A673 (cell line): ENCODE measurements at regions not wholly inside any gene's neighbourhood (a gene's known extent, or its start where the extent isn't known, plus 50 kb on each side); places are given as distances from the start of the nearest gene placed in this dataset.
"Not testable (repeated sequence)": the region's sequence is repeated elsewhere in the genome, so short reads cannot be mapped to it uniquely, and the experiment has no call there.

Source experiments
- BruUV-seq: library from RNA; stranded (reverse); fragments of 400-500 nt; replicated peaks from 2 replicates; lab custom pipeline; 2021; lab: Mats Ljungman, UMichigan
- CTCF ChIA-PET: fragments of 300-600 bp; sonication (Branson Sonifier 250); formaldehyde crosslinking; loops from one replicate; lab custom pipeline; 2022; ENCODE audit warnings: antibody characterized with exemption; lab: Charles Lee
- POLR2A ChIA-PET: fragments of 300-600 bp; sonication (Branson Sonifier 250); formaldehyde crosslinking; loops from one replicate; lab custom pipeline; 2022; ENCODE audit warnings: antibody characterized with exemption; ENCODE audit not compliant: low non-redundant PET; lab: Charles Lee
- DNase-seq: peaks from one replicate; pipeline ENCODE4 v3.0.0-alpha.2; 2015; ENCODE audit warnings: low spot score
- H3K27ac ChIP-seq: fragments of 200-600 bp; sonication (generic); 2 replicates; pipeline ENCODE4 v1.5.1; 2016; ENCODE audit warnings: mixed run types, low read depth, mild to moderate bottlenecking, mixed read lengths, antibody characterized with exemption, low read length; ENCODE audit not compliant: poor library complexity, severe bottlenecking
- H3K27me3 ChIP-seq: fragments of 200-600 bp; sonication (generic); replicated peaks from 2 replicates; pipeline ENCODE4 v1.6.1; 2017; ENCODE audit warnings: mixed run types, low read depth, mild to moderate bottlenecking, mixed read lengths, antibody characterized with exemption, low read length; ENCODE audit not compliant: insufficient read depth, poor library complexity
- H3K36me3 ChIP-seq: fragments of 200-600 bp; sonication (generic); 2 replicates; pipeline ENCODE4 v1.6.1; 2016; ENCODE audit warnings: mixed run types, mild to moderate bottlenecking, mixed read lengths, antibody characterized with exemption, low read length; ENCODE audit not compliant: insufficient read depth, poor library complexity, severe bottlenecking
- H3K4me1 ChIP-seq: fragments of 200-600 bp; sonication (generic); 2 replicates; pipeline ENCODE4 v1.6.1; 2017; ENCODE audit warnings: mixed run types, mild to moderate bottlenecking, mixed read lengths, antibody characterized with exemption, low read length; ENCODE audit not compliant: insufficient read depth, poor library complexity, severe bottlenecking
- H3K4me3 ChIP-seq: fragments of 200-600 bp; sonication (generic); 2 replicates; pipeline ENCODE4 v1.5.1; 2016; ENCODE audit warnings: low read depth, mixed run types, mild to moderate bottlenecking, mixed read lengths, low read length; ENCODE audit not compliant: poor library complexity, severe bottlenecking
- H3K9me3 ChIP-seq: fragments of 200-600 bp; sonication (generic); 2 replicates; pipeline ENCODE4 v1.6.1; 2016; ENCODE audit warnings: mixed run types, low read depth, mild to moderate bottlenecking, mixed read lengths, antibody characterized with exemption, low read length; ENCODE audit not compliant: poor library complexity, severe bottlenecking
- EZH2 ChIP-seq: fragments of 200-600 bp; sonication (generic); IDR thresholded peaks from 2 replicates; pipeline ENCODE4 v1.6.1; 2017; ENCODE audit warnings: borderline replicate concordance, low read depth, mild to moderate bottlenecking, mixed read lengths, antibody characterized with exemption, low read length; ENCODE audit not compliant: poor library complexity, severe bottlenecking
- intact Hi-C: fragments of 100-400 bp; cut with micrococcal nuclease; formaldehyde crosslinking; loops from one replicate; pipeline ENCODE4 v1.10.0; 2022; ENCODE audit not compliant: unreplicated experiment
- TF ChIP-seq, protein P1 (sequence below): fragments of 300-800, 200-600 bp; sonication (generic); conservative IDR thresholded peaks from 2 replicates; pipeline ENCODE4 v1.5.1; 2017; ENCODE audit warnings: low read depth, mild to moderate bottlenecking, antibody characterized with exemption, low read length, moderate library complexity, mixed read lengths

DNA sequence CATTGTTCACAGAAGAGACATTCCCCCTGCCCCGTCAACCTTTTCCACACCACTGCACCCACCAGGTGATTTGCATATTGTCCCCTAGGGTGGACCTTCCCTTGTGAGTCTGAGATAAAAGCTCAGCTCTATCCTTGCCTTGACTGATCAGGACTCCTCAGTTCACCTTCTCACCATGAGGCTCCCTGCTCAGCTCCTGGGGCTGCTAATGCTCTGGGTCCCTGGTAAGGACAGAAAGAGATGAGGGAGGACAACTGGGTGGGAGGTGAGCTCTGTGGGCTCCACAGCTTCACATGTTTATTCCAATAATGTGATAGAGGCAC lies 1160.1 kb downstream of the RPIA start:
- H3K27ac ChIP-seq = no peak overlapping the region
- CTCF ChIA-PET = no interaction called here
- H3K4me3 ChIP-seq = no peak overlapping the region
- no peaks in the 10 kb centered on the region for H3K4me1 ChIP-seq
- no peaks in the 10 kb centered on the region for H3K36me3 ChIP-seq
- peaks cover 41% of the 10 kb centered on the region for H3K27me3 ChIP-seq
- POLR2A ChIA-PET = no interaction called here
- BruUV-seq = no TSS peak
- no peaks in the 10 kb centered on the region for H3K9me3 ChIP-seq
- intact Hi-C loops = no loop called here
- no peak for TF ChIP-seq EZH2
- TF ChIP-seq, protein P1, sequence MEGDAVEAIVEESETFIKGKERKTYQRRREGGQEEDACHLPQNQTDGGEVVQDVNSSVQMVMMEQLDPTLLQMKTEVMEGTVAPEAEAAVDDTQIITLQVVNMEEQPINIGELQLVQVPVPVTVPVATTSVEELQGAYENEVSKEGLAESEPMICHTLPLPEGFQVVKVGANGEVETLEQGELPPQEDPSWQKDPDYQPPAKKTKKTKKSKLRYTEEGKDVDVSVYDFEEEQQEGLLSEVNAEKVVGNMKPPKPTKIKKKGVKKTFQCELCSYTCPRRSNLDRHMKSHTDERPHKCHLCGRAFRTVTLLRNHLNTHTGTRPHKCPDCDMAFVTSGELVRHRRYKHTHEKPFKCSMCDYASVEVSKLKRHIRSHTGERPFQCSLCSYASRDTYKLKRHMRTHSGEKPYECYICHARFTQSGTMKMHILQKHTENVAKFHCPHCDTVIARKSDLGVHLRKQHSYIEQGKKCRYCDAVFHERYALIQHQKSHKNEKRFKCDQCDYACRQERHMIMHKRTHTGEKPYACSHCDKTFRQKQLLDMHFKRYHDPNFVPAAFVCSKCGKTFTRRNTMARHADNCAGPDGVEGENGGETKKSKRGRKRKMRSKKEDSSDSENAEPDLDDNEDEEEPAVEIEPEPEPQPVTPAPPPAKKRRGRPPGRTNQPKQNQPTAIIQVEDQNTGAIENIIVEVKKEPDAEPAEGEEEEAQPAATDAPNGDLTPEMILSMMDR = no peak
- no peak for DNase-seq

DNA sequence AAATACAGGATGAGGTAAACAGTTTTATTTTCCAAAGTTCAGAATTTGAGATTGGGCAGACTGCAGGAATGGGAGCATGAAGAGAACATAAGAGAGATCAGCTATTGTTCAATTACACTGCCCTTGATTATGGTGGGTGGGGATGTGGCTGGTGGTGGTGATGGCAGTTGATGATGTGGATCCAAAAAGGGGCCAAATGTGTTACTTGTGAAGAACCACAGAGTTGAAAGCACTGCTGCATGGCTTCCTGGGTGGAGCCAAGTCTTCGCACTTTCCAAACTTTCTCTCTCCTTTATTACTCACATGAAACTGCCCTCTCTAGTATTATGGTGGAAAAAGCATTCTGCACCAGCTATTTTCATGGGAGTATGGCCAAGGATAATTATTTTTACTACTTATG lies 1162.0 kb downstream of the RPIA start:
- H3K36me3 ChIP-seq, intact Hi-C loops, CTCF ChIA-PET, H3K4me1 ChIP-seq, H3K4me3 ChIP-seq, POLR2A ChIA-PET, H3K27ac ChIP-seq, H3K9me3 ChIP-seq, DNase-seq, BruUV-seq: not testable (repeated sequence)
- H3K27me3 ChIP-seq = peaks cover 30% of the 10 kb centered on the region

DNA sequence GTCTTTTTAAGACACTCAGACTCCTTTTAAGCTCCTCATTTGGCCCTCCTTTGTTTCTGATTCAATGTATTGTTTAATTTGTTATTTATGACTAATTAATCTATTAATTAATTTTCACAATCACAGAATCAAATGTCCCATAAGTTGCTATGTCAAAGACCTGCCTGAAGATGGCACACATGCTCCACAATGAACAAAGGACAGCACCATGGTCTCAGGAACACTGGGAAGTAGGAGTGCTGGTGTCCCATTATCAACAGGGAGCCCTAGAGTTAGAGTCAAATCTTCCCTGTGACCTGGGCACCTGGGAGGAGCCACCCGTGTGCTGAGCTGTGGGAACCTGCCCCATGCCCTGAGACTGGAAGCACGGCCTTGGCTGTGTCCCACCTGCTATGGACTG lies 1164.3 kb downstream of the RPIA start:
- intact Hi-C loops, BruUV-seq, H3K36me3 ChIP-seq, H3K4me1 ChIP-seq, H3K27me3 ChIP-seq, H3K9me3 ChIP-seq, CTCF ChIA-PET, DNase-seq, H3K27ac ChIP-seq, H3K4me3 ChIP-seq, POLR2A ChIA-PET: not testable (repeated sequence)
- TF ChIP-seq, protein P1 = 0 out of 2 replicates have a peak, but pooled peaks have one; percentile 16

DNA sequence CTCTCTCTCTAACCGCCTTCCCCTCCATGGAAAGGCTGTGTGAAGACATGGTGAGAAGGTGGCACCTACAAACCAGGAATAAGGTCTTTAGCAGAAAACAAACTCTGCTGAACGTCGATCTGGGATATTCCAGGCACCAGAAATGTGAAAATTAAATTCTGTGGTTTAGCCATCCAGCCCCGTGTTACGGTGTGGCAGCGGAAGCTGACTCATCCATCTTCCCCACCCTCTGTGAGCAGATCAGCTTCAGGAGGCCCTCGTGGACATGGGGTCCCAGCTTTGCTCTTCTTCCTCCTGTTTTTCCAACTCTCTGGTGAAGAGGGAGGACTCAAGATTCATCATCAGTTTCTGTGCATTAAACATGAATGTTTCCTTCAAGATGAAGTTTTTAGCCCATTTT lies 1164.8 kb downstream of the RPIA start:
- H3K4me1 ChIP-seq, H3K27me3 ChIP-seq, DNase-seq, H3K36me3 ChIP-seq, H3K9me3 ChIP-seq, H3K27ac ChIP-seq, BruUV-seq, H3K4me3 ChIP-seq, POLR2A ChIA-PET, CTCF ChIA-PET, intact Hi-C loops: not testable (repeated sequence)

DNA sequence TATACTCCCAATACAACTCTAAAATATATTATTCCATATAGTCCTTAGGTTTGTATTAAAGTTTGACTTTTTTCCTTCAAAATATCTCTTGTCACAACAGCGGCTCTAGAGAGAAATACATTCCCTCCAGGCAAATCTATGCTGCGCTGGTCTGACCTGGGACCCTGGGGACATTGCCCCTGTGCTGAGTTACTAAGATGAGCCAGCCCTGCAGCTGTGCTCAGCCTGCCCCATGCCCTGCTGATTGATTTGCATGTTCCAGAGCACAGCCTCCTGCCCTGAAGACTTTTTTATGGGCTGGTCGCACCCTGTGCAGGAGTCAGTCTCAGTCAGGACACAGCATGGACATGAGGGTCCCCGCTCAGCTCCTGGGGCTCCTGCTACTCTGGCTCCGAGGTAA lies 1170.7 kb downstream of the RPIA start:
- BruUV-seq, H3K4me3 ChIP-seq, DNase-seq, H3K36me3 ChIP-seq, H3K27ac ChIP-seq, POLR2A ChIA-PET, H3K9me3 ChIP-seq, H3K4me1 ChIP-seq, CTCF ChIA-PET, H3K27me3 ChIP-seq, intact Hi-C loops: not testable (repeated sequence)

DNA sequence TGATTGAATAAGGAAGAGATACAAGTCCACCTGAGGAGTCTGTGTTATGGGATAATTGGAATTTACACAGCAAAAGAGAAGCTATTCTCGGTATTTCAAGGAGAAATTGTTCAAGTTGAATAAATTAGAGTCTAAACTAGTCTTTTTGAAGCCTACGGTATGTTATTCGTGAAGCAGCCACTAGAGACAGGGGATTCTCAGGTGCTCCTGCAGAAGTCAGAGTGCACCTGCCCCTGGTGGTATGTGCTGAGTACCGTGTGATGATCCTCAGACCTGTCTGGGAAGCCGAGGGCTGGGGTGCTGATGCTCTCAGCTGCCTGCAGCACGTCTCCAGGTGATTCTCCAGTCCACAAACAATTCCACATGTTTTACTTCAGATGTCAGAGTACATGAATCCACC lies 1171.7 kb downstream of the RPIA start:
- H3K36me3 ChIP-seq, H3K4me3 ChIP-seq, DNase-seq, POLR2A ChIA-PET, H3K27ac ChIP-seq, H3K9me3 ChIP-seq, H3K4me1 ChIP-seq, CTCF ChIA-PET, BruUV-seq, intact Hi-C loops, H3K27me3 ChIP-seq: not testable (repeated sequence)
